Effector memory CD8-positive, alpha-beta T cell (primary cell): ENCODE measurements at regions not wholly inside any gene's neighbourhood (a gene's known extent, or its start where the extent isn't known, plus 50 kb on each side); places are given as distances from the start of the nearest gene placed in this dataset.

Experiments
- ATAC-seq: fragments of 150-1000 bp; cut with Tn5 transposase; replicated peaks from 2 replicates; pipeline ENCODE4 v1.10.0; 2021; ENCODE audit warnings: mild to moderate bottlenecking, moderate library complexity
- DNase-seq, 3 experiments: peaks; one replicate each; pipeline ENCODE4 v3.0.0; 2021
- H3K27ac Mint-ChIP-seq, 2 donors: one replicate each; pipeline ENCODE4 v1.8.0; 2022; ENCODE audit warnings: mild to moderate bottlenecking in 2 of 2, mixed read lengths in 2 of 2, moderate library complexity in 2 of 2
- H3K27me3 Mint-ChIP-seq, 2 donors: one replicate each; pipeline ENCODE4 v1.8.0; 2022; ENCODE audit warnings: mixed read lengths in 2 of 2
- H3K36me3 Mint-ChIP-seq: one replicate; pipeline ENCODE4 v1.8.0; 2022; ENCODE audit warnings: mild to moderate bottlenecking, moderate library complexity, mixed read lengths; ENCODE audit not compliant: insufficient read depth
- H3K4me1 Mint-ChIP-seq, 2 donors: one replicate each; pipeline ENCODE4 v1.8.0; 2022; ENCODE audit warnings: low read depth in 2 of 2, mixed read lengths in 2 of 2
- H3K4me3 Mint-ChIP-seq, 2 donors: one replicate each; pipeline ENCODE4 v1.8.0; 2022; ENCODE audit warnings: mild to moderate bottlenecking in 2 of 2, mixed read lengths in 2 of 2, moderate library complexity in 2 of 2
- H3K9me3 Mint-ChIP-seq, 2 donors: one replicate each; pipeline ENCODE4 v1.8.0; 2022; ENCODE audit warnings: mixed read lengths in 2 of 2

DNA sequence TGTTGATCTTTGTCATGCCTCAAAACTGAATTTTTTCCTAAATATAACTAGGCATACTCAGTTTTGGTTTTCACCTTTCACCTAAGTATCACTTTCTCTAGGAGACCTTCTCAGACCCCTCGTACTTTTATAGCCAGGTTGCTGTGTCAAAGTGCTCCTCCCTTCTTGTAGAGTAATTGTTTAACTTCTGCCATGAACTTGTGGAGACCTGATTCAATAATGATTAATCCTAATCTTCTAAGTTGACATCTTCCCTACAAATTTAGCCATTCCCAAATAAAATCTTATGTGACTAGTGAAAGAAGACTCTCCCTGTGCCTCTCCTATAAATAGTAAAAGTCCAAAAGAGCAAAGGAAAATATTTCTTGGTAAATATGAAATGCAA lies 159.8 kb downstream of the SPATA31D1 start:
- peaks cover 7 to 10% of the 10 kb centered on the region in 2 donors for H3K9me3 Mint-ChIP-seq
- no peak overlapping the region for H3K4me3 Mint-ChIP-seq
- H3K27ac Mint-ChIP-seq, result no peak overlapping the region
- H3K36me3 Mint-ChIP-seq, result no peaks in the 10 kb centered on the region
- no peaks in the 10 kb centered on the region for H3K27me3 Mint-ChIP-seq
- DNase-seq (no peak), ATAC-seq (no peak)
- H3K4me1 Mint-ChIP-seq, result no peaks in the 10 kb centered on the region

GRCh38 chr9:82148901-82149461 lies 160.4 kb downstream of the SPATA31D1 start:
- Mint-ChIP-seq H3K4me1 (no peaks in the 10 kb centered on the region), H3K9me3 (peaks cover 7 to 10% of the 10 kb centered on the region in 2 donors), H3K27me3 (no peaks in the 10 kb centered on the region), H3K4me3 (no peak overlapping the region), H3K36me3 (no peaks in the 10 kb centered on the region), H3K27ac (no peak overlapping the region)
- DNase-seq (no peak), ATAC-seq (no peak)

DNA sequence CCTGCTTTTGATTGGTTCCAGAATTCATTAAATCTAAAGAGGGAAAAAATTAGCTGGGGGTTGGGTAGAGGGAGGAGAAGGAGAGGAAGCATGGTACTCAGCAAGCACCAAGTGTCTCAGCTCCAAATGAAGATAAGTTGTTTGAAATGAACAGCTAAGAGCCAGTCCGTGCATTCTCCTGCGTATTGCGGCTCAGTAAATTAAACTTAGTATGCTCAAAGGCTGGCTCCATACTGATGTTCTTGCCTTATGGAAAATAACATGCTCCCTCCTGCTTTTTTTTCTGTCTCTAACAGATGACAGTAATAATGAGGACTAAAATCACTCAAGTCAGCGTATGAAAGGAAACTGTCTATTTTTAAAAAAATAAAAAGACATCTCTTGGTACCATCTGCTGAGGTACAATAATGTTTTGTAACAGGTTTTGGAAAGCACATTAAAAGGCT lies 161.0 kb downstream of the SPATA31D1 start:
- Mint-ChIP-seq H3K9me3 (peaks cover 7 to 10% of the 10 kb centered on the region in 2 donors), H3K27ac (no peak overlapping the region), H3K27me3 (no peaks in the 10 kb centered on the region), H3K4me1 (no peaks in the 10 kb centered on the region), H3K36me3 (no peaks in the 10 kb centered on the region), H3K4me3 (no peak overlapping the region)
- ATAC-seq, result no peak
- no peak for DNase-seq

- no peak overlapping the region for H3K27ac Mint-ChIP-seq
- H3K4me3 Mint-ChIP-seq, result no peak overlapping the region
- H3K36me3 Mint-ChIP-seq, result no peaks in the 10 kb centered on the region
- H3K9me3 Mint-ChIP-seq, result peaks cover 7 to 10% of the 10 kb centered on the region in 2 donors
- no peak for ATAC-seq
- H3K4me1 Mint-ChIP-seq, result no peaks in the 10 kb centered on the region
- no peaks in the 10 kb centered on the region for H3K27me3 Mint-ChIP-seq
- DNase-seq, result no peak
Measured at GRCh38 chr9:82152181-82152580, 163.6 kb downstream of the SPATA31D1 start.

DNA sequence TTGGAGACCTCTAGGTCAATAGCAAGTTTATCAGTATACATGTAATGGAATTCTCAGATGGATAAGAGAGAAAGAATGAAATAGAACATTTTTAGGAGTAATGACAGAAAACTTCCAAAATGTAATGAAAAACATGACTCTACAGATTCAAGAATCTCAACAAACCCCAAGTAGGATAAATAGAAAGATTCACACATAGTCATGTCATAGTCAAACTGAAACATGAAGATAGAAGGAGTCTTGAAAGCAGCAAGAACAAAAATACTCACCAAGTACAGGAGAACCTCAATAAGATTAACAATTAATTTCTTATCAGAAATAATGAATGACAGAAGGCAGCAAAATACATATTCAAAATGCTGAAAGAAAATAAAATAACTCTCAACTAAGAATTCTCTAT lies 164.5 kb downstream of the SPATA31D1 start:
- ATAC-seq (no peak), DNase-seq (no peak)
- Mint-ChIP-seq H3K9me3 (peaks cover 7 to 14% of the 10 kb centered on the region in 2 donors), H3K27me3 (no peaks in the 10 kb centered on the region), H3K36me3 (no peaks in the 10 kb centered on the region), H3K27ac (no peak overlapping the region), H3K4me1 (no peaks in the 10 kb centered on the region), H3K4me3 (no peak overlapping the region)

DNA sequence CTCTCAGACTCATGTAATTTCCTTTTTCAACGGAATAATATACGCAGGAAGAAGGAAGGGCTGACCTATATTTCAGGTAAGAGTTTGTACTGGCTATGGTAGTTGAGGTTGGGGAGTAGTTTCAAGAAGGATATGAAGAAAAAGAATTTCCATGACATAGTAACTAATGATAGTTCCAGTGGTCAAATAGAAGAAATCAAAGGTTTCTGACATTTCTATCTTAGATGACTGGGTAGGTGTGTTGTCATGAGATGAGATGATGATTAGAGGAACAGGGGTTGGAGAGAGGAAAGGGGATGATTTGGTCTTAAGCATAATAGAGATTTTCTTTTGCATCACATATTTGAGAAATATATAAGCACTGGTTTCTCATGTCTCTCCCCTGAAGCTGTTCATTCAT lies 166.0 kb downstream of the SPATA31D1 start:
- Mint-ChIP-seq H3K4me3 (no peak overlapping the region), H3K4me1 (no peaks in the 10 kb centered on the region), H3K27me3 (no peaks in the 10 kb centered on the region), H3K9me3 (peaks cover 7 to 14% of the 10 kb centered on the region in 2 donors), H3K36me3 (no peaks in the 10 kb centered on the region), H3K27ac (no peak overlapping the region)
- ATAC-seq (no peak), DNase-seq (no peak)

DNA sequence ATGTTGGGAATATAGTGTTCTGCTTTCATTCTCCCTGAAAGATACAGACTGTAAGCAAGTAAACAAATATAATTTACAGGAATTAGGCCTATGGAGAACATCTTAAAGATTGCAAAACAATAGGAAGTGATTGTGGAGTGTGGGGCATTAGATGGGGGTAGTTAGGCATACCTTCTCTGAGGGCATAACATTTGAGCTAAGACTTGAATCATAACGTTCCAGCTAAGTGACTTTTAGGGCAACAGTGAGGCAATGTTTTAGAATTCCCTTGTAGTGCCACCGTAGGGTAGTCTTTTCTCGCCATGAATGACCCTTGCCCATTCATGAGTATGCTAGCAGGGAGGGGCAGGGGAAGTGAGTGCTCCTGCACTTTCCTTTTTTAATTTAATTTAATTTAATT lies 173.3 kb downstream of the SPATA31D1 start:
- no peak overlapping the region for H3K27ac Mint-ChIP-seq
- no peaks in the 10 kb centered on the region for H3K36me3 Mint-ChIP-seq
- no peak for ATAC-seq

DNA sequence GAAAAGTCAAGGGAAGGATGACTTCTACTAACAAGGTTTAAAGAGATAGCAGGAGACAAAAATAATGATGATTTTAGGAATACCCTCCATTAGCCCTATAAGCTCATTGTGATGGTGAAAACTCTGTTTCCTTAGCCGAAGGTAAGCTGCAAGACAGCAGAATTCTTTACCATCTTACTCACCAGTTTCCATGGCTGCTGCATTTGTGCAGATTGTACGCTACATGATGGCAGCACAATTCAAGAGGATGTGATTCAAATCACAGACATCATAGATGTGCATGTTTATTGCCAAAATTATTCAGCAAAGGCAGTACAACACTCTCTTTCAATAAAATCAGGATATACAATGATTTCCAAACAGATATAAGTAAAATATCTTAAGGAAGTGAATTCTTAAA lies 175.6 kb downstream of the SPATA31D1 start:
- H3K36me3 Mint-ChIP-seq, result no peaks in the 10 kb centered on the region
- ATAC-seq, result no peak
- H3K4me3 Mint-ChIP-seq, result no peak overlapping the region
- H3K4me1 Mint-ChIP-seq, result no peaks in the 10 kb centered on the region
- H3K27me3 Mint-ChIP-seq, result no peaks in the 10 kb centered on the region
- DNase-seq, result no peak
- peaks cover 8 to 12% of the 10 kb centered on the region in 2 donors for H3K9me3 Mint-ChIP-seq
- H3K27ac Mint-ChIP-seq, result no peak overlapping the region

More for the DNA sequence above, 173.3 kb downstream of the SPATA31D1 start:
- H3K9me3 Mint-ChIP-seq, result peaks cover 8 to 15% of the 10 kb centered on the region in 2 donors
- no peak overlapping the region for H3K4me3 Mint-ChIP-seq
- H3K4me1 Mint-ChIP-seq, result no peaks in the 10 kb centered on the region
- DNase-seq, result no peak
- H3K27me3 Mint-ChIP-seq, result no peaks in the 10 kb centered on the region

GRCh38 chr9:82167296-82167695 lies 178.7 kb downstream of the SPATA31D1 start:
- no peak for ATAC-seq
- Mint-ChIP-seq H3K4me3 (no peak overlapping the region), H3K27me3 (no peaks in the 10 kb centered on the region), H3K9me3 (peaks cover 0 to 7% of the 10 kb centered on the region in 2 donors), H3K4me1 (no peaks in the 10 kb centered on the region), H3K27ac (no peak overlapping the region), H3K36me3 (no peaks in the 10 kb centered on the region)
- DNase-seq, result no peak

GRCh38 chr9:82168585-82168984 lies 180.0 kb downstream of the SPATA31D1 start:
- H3K9me3 Mint-ChIP-seq, result peaks cover 0 to 6% of the 10 kb centered on the region in 2 donors
- no peak overlapping the region for H3K4me3 Mint-ChIP-seq
- H3K36me3 Mint-ChIP-seq, result no peaks in the 10 kb centered on the region
- no peak for DNase-seq
- no peak overlapping the region for H3K27ac Mint-ChIP-seq
- ATAC-seq, result no peak
- no peaks in the 10 kb centered on the region for H3K27me3 Mint-ChIP-seq
- H3K4me1 Mint-ChIP-seq, result no peaks in the 10 kb centered on the region

GRCh38 chr9:82170866-82171265 lies 182.3 kb downstream of the SPATA31D1 start:
- Mint-ChIP-seq H3K27ac (no peak overlapping the region), H3K36me3 (no peaks in the 10 kb centered on the region), H3K27me3 (no peaks in the 10 kb centered on the region), H3K4me1 (no peaks in the 10 kb centered on the region), H3K9me3 (peaks cover 0 to 7% of the 10 kb centered on the region in 2 donors), H3K4me3 (no peak overlapping the region)
- no peak for ATAC-seq
- DNase-seq, result no peak

- Mint-ChIP-seq H3K9me3 (peaks cover 0 to 6% of the 10 kb centered on the region in 2 donors), H3K4me3 (no peak overlapping the region), H3K27ac (no peak overlapping the region), H3K36me3 (no peaks in the 10 kb centered on the region), H3K4me1 (no peaks in the 10 kb centered on the region), H3K27me3 (no peaks in the 10 kb centered on the region)
- no peak for DNase-seq
- ATAC-seq, result no peak
Measured at GRCh38 chr9:82171271-82171670, 182.7 kb downstream of the SPATA31D1 start.

DNA sequence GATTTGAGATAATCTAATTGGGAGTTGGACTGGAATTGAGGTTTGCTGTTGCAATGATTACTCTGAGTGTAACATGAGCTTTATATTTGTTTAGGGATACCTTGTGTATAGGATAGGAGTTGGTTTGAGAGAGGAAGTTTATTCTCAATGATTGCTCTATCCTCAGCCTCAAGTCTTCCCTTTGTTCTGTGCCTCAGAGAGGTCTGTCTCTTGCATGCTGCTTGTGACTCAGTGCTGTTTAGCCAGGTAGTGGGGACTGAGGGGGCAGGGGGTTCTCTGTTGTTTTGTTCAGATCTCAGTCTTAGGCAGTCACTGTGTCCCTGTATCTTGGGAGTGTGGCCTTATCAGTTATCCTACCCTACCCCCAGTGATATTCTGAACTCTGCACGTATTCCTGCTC lies 192.1 kb downstream of the SPATA31D1 start:
- ATAC-seq, result no peak
- H3K9me3 Mint-ChIP-seq, result peaks cover 0 to 8% of the 10 kb centered on the region in 2 donors

GRCh38 chr9:82183181-82183860 lies 194.7 kb downstream of the SPATA31D1 start:
- no peaks in the 10 kb centered on the region for H3K27me3 Mint-ChIP-seq
- H3K27ac Mint-ChIP-seq, result no peak overlapping the region
- DNase-seq, result no peak
- H3K4me1 Mint-ChIP-seq, result no peaks in the 10 kb centered on the region
- no peaks in the 10 kb centered on the region for H3K36me3 Mint-ChIP-seq
- H3K9me3 Mint-ChIP-seq, result peaks cover 0 to 10% of the 10 kb centered on the region in 2 donors
- no peak for ATAC-seq
- no peak overlapping the region for H3K4me3 Mint-ChIP-seq

More for the DNA sequence above, 192.1 kb downstream of the SPATA31D1 start:
- H3K27me3 Mint-ChIP-seq, result no peaks in the 10 kb centered on the region
- no peaks in the 10 kb centered on the region for H3K4me1 Mint-ChIP-seq
- no peaks in the 10 kb centered on the region for H3K36me3 Mint-ChIP-seq
- no peak for DNase-seq
- H3K27ac Mint-ChIP-seq, result no peak overlapping the region
- H3K4me3 Mint-ChIP-seq, result no peak overlapping the region
